CD14-positive monocyte (primary cell): ENCODE measurements at regions not wholly inside any gene's neighbourhood (a gene's known extent, or its start where the extent isn't known, plus 50 kb on each side); places are given as distances from the start of the nearest gene placed in this dataset.

Source experiments
- DNase-seq, 3 donors: peaks; one replicate each; pipeline ENCODE4 v3.0.0-alpha.2; 2011 to 2022
- H2AFZ ChIP-seq: 2 replicates; pipeline ENCODE4 v1.6.0; 2012; ENCODE audit warnings: mild to moderate bottlenecking, low read depth, low read length, inconsistent platforms; ENCODE audit not compliant: insufficient read depth, poor library complexity, severe bottlenecking
- H3K27ac ChIP-seq, 2 donors: 1 replicate in 1 of 2; 2 replicates in 1 of 2; pipeline ENCODE4 v1.5.1; 2012 to 2013; ENCODE audit warnings: low read length in 2 of 2, control low read depth in 1 of 2, inconsistent platforms in 1 of 2, low read depth in 1 of 2, mild to moderate bottlenecking in 1 of 2
- H3K27me3 ChIP-seq, 2 donors: one replicate each; pipeline versions ENCODE4 v1.6.0 to v1.6.1; 2011 to 2013; ENCODE audit warnings: low read length in 2 of 2; ENCODE audit not compliant: control insufficient read depth in 2 of 2, insufficient read depth in 2 of 2
- H3K36me3 ChIP-seq, 2 donors: replicated peaks in 1 of 2; 1 replicate in 1 of 2; 2 replicates in 1 of 2; pipeline versions ENCODE4 v1.5.1 to v1.6.1; 2012 to 2013; ENCODE audit warnings: low read length in 2 of 2, control low read depth in 1 of 2, inconsistent platforms in 1 of 2, mild to moderate bottlenecking in 1 of 2; ENCODE audit not compliant: insufficient read depth in 2 of 2, control insufficient read depth in 1 of 2
- H3K4me1 ChIP-seq, 2 donors: 1 replicate in 1 of 2; 2 replicates in 1 of 2; pipeline versions ENCODE4 v1.5.1 to v1.6.1; 2012 to 2013; ENCODE audit warnings: low read length in 2 of 2, control low read depth in 1 of 2, inconsistent platforms in 1 of 2, mild to moderate bottlenecking in 1 of 2, moderate library complexity in 1 of 2; ENCODE audit not compliant: insufficient read depth in 2 of 2, control insufficient read depth in 1 of 2
- H3K4me2 ChIP-seq: replicated peaks from 2 replicates; pipeline ENCODE3; 2012; ENCODE audit warnings: low read length, moderate library complexity, mild to moderate bottlenecking; ENCODE audit not compliant: poor library complexity, severe bottlenecking; ENCODE audit errors: extremely low read depth
- H3K4me3 ChIP-seq, 3 experiments: fragments of 200-600 bp in 1 of 3; sonication (generic) in 1 of 3; replicated peaks in 1 of 3; 1 replicate in 2 of 3; 2 replicates in 1 of 3; pipeline ENCODE4 v1.5.1; 2011 to 2013; ENCODE audit warnings: low read length in 3 of 3, mild to moderate bottlenecking in 3 of 3, control low read depth in 2 of 3, low read depth in 2 of 3, inconsistent platforms in 1 of 3, moderate library complexity in 1 of 3
- H3K79me2 ChIP-seq: 2 replicates; pipeline ENCODE4 v1.6.0; 2012; ENCODE audit warnings: mild to moderate bottlenecking, control low read depth, inconsistent platforms, low read length, moderate library complexity; ENCODE audit not compliant: insufficient read depth
- H3K9ac ChIP-seq: 2 replicates; pipeline ENCODE4 v1.6.0; 2017; ENCODE audit warnings: low read length, mild to moderate bottlenecking; ENCODE audit not compliant: insufficient read depth, poor library complexity, severe bottlenecking
- H3K9me3 ChIP-seq, 2 donors: replicated peaks in 1 of 2; 1 replicate in 1 of 2; 2 replicates in 1 of 2; pipeline versions ENCODE4 v1.5.1 to v1.6.1; 2012 to 2013; ENCODE audit warnings: low read length in 2 of 2, control low read depth in 1 of 2; ENCODE audit not compliant: control insufficient read depth in 1 of 2, insufficient read depth in 1 of 2
- H4K20me1 ChIP-seq: 2 replicates; pipeline ENCODE4 v1.6.0; 2012; ENCODE audit warnings: mild to moderate bottlenecking, low read length, control low read depth, moderate library complexity; ENCODE audit not compliant: insufficient read depth
- H3K27ac Mint-ChIP-seq, 7 donors: one replicate each; pipeline ENCODE4 v1.8.0; 2020; ENCODE audit warnings: mild to moderate bottlenecking in 7 of 7, mixed read lengths in 7 of 7, moderate library complexity in 6 of 7, inconsistent platforms in 2 of 7
- H3K27me3 Mint-ChIP-seq, 3 donors: one replicate each; pipeline ENCODE4 v1.8.0; 2021 to 2022; ENCODE audit warnings: low read depth in 3 of 3, mild to moderate bottlenecking in 3 of 3, mixed read lengths in 3 of 3, moderate library complexity in 3 of 3, inconsistent platforms in 1 of 3
- H3K36me3 Mint-ChIP-seq, 2 donors: one replicate each; pipeline ENCODE4 v1.8.0; 2020; ENCODE audit warnings: mixed read lengths in 2 of 2, inconsistent platforms in 1 of 2, mild to moderate bottlenecking in 1 of 2
- H3K4me1 Mint-ChIP-seq: one replicate; pipeline ENCODE4 v1.8.0; 2020; ENCODE audit warnings: mild to moderate bottlenecking, mixed read lengths
- H3K4me3 Mint-ChIP-seq, 2 donors: one replicate each; pipeline ENCODE4 v1.8.0; 2020; ENCODE audit warnings: mild to moderate bottlenecking in 2 of 2, mixed read lengths in 2 of 2, moderate library complexity in 1 of 2
- H3K9me3 Mint-ChIP-seq, 7 donors: one replicate each; pipeline ENCODE4 v1.8.0; 2020 to 2022; ENCODE audit warnings: mixed read lengths in 7 of 7, mild to moderate bottlenecking in 6 of 7, moderate library complexity in 6 of 7, inconsistent platforms in 2 of 7
- WGBS: methylation state at CpG from one replicate; pipeline ENCODE4 v1.1.5; 2013; ENCODE audit warnings: missing lambda C conversion rate; ENCODE audit not compliant: insufficient coverage; 5-methylcytosine and 5-hydroxymethylcytosine counted together
- intact Hi-C, 2 donors: fragments of 100-400 bp; cut with micrococcal nuclease; formaldehyde crosslinking; loops; one replicate each; pipeline versions ENCODE4 v1.15.0 to v1.15.1; 2023
- TF ChIP-seq, protein P1 (sequence below): fragments of 200-600 bp; IDR thresholded peaks from one replicate; pipeline ENCODE4 v1.8.0; 2022; ENCODE audit warnings: antibody characterized with exemption, mild to moderate bottlenecking

DNA sequence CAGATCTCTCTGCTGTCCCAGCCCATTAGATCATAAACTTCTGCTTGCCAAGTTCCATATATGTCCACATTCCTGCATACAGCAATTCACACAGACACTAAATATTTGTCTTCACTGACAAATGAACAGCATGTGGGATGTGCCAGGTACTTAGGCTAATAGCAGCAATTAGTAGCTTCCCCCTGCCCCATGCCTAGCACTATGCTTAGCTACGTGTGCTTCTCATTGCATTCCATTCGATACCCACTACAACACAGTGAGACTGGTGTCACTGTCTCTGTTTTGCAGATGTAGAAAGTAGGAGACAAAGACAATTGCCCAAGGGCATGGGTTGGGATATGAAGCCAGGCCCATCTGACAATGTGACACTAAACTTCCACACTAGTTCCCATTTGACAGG lies 308.4 kb downstream of the BCL11B start:
- Histone ChIP-seq H3K79me2 (no peaks in the 10 kb centered on the region), H4K20me1 (no peaks in the 10 kb centered on the region), H3K36me3 (no peaks in the 10 kb centered on the region), H3K27me3 (no peaks in the 10 kb centered on the region), H3K4me1 (no peaks in the 10 kb centered on the region), H3K27ac (no peak overlapping the region), H2AFZ (no peak overlapping the region), H3K4me3 (no peak overlapping the region), H3K9ac (no peak overlapping the region), H3K4me2 (no peak overlapping the region), H3K9me3 (peaks cover 5 to 15% of the 10 kb centered on the region in 2 donors)
- intact Hi-C loops, result no loop called here
- DNase-seq, result no peak
- H3K36me3 Mint-ChIP-seq, result no peaks in the 10 kb centered on the region
- WGBS, result no CpG with 5 or more reads among the region's 2 CpGs
- H3K4me3 Mint-ChIP-seq, result no peak overlapping the region
- peaks cover 7 to 12% (median 9%) of the 10 kb centered on the region in 3 donors for H3K27me3 Mint-ChIP-seq
- peak overlapping the region in 2 of 7 donors; percentile 44 to 46 for H3K27ac Mint-ChIP-seq
- no peaks in the 10 kb centered on the region for H3K4me1 Mint-ChIP-seq
- TF ChIP-seq, protein P1, sequence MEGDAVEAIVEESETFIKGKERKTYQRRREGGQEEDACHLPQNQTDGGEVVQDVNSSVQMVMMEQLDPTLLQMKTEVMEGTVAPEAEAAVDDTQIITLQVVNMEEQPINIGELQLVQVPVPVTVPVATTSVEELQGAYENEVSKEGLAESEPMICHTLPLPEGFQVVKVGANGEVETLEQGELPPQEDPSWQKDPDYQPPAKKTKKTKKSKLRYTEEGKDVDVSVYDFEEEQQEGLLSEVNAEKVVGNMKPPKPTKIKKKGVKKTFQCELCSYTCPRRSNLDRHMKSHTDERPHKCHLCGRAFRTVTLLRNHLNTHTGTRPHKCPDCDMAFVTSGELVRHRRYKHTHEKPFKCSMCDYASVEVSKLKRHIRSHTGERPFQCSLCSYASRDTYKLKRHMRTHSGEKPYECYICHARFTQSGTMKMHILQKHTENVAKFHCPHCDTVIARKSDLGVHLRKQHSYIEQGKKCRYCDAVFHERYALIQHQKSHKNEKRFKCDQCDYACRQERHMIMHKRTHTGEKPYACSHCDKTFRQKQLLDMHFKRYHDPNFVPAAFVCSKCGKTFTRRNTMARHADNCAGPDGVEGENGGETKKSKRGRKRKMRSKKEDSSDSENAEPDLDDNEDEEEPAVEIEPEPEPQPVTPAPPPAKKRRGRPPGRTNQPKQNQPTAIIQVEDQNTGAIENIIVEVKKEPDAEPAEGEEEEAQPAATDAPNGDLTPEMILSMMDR, result no peak
- H3K9me3 Mint-ChIP-seq, result peaks cover 7 to 15% (median 11%) of the 10 kb centered on the region in 7 donors

GRCh38 chr14:98964171-98964570 lies 307.8 kb downstream of the BCL11B start:
- Histone ChIP-seq H3K4me2 (no peak overlapping the region), H3K27ac (no peak overlapping the region), H3K9me3 (peaks cover 5 to 15% of the 10 kb centered on the region in 2 donors), H3K9ac (no peak overlapping the region), H3K36me3 (no peaks in the 10 kb centered on the region), H2AFZ (no peak overlapping the region), H3K27me3 (no peaks in the 10 kb centered on the region), H4K20me1 (no peaks in the 10 kb centered on the region), H3K4me3 (no peak overlapping the region), H3K79me2 (no peaks in the 10 kb centered on the region), H3K4me1 (no peaks in the 10 kb centered on the region)
- Mint-ChIP-seq H3K27ac (no peak overlapping the region), H3K27me3 (peaks cover 7 to 12% (median 9%) of the 10 kb centered on the region in 3 donors), H3K36me3 (no peaks in the 10 kb centered on the region), H3K4me1 (no peaks in the 10 kb centered on the region), H3K9me3 (peaks cover 7 to 15% (median 11%) of the 10 kb centered on the region in 7 donors), H3K4me3 (no peak overlapping the region)
- WGBS, result 73% methylated on average over 3 of the region's 7 CpGs
- TF ChIP-seq, protein P1, result no peak
- no peak for DNase-seq
- intact Hi-C loops, result no loop called here
